GM23338 (cell line): ENCODE measurements at regions not wholly inside any gene's neighbourhood (a gene's known extent, or its start where the extent isn't known, plus 50 kb on each side); places are given as distances from the start of the nearest gene placed in this dataset.

Source experiments
- ATAC-seq: fragments of 200-7000 bp; cut with Tn5 transposase; 3 replicates; pipeline ENCODE4 v1.9.1; 2020
- DNase-seq: peaks from one replicate; pipeline ENCODE4 v3.0.0-alpha.2; 2015; ENCODE audit warnings: low spot score
- H2AFZ ChIP-seq: fragments of 200-600 bp; sonication (generic); 2 replicates; pipeline ENCODE4 v1.8.0; 2016; ENCODE audit warnings: antibody characterized with exemption, mild to moderate bottlenecking, moderate library complexity
- H3F3A ChIP-seq: fragments of 200-600 bp; sonication (generic); replicated peaks from 2 replicates; pipeline ENCODE4 v1.8.0; 2017; ENCODE audit warnings: antibody characterized with exemption, mixed run types, low read depth
- H3K27ac ChIP-seq: fragments of 200-600 bp; sonication (generic); 2 replicates; pipeline ENCODE4 v1.6.1; 2016; ENCODE audit warnings: low read depth
- H3K27me3 ChIP-seq: fragments of 200-600 bp; sonication (generic); 2 replicates; pipeline ENCODE4 v1.8.0; 2016; ENCODE audit warnings: mild to moderate bottlenecking, mixed run types, moderate library complexity; ENCODE audit not compliant: insufficient read depth
- H3K36me3 ChIP-seq: fragments of 200-600 bp; sonication (generic); 2 replicates; pipeline ENCODE4 v1.8.0; 2016; ENCODE audit warnings: mild to moderate bottlenecking; ENCODE audit not compliant: insufficient read depth
- H3K4me1 ChIP-seq: fragments of 200-600 bp; sonication (generic); 2 replicates; pipeline ENCODE4 v1.8.0; 2016; ENCODE audit warnings: mild to moderate bottlenecking, moderate library complexity; ENCODE audit not compliant: insufficient read depth
- H3K4me2 ChIP-seq: fragments of 200-600 bp; sonication (generic); 2 replicates; pipeline ENCODE4 v1.7.1; 2017; ENCODE audit warnings: mixed run types
- H3K4me3 ChIP-seq: fragments of 200-600 bp; sonication (generic); 2 replicates; pipeline ENCODE4 v1.6.1; 2016; ENCODE audit warnings: mixed run types
- H3K79me2 ChIP-seq: fragments of 200-600 bp; sonication (generic); replicated peaks from 2 replicates; pipeline ENCODE4 v1.8.0; 2017; ENCODE audit warnings: mild to moderate bottlenecking; ENCODE audit not compliant: insufficient read depth
- H3K9me2 ChIP-seq: fragments of 200-600 bp; sonication (generic); 2 replicates; pipeline ENCODE4 v1.8.0; 2017; ENCODE audit not compliant: insufficient read depth
- H4K20me1 ChIP-seq: fragments of 200-600 bp; sonication (generic); replicated peaks from 2 replicates; pipeline ENCODE4 v1.8.0; 2017; ENCODE audit warnings: mild to moderate bottlenecking; ENCODE audit not compliant: insufficient read depth
- H3K27ac Mint-ChIP-seq: 2 replicates; pipeline ENCODE4 v1.8.0; 2020; ENCODE audit warnings: inconsistent platforms, mild to moderate bottlenecking, moderate library complexity, mixed read lengths
- H3K27me3 Mint-ChIP-seq: 3 replicates; pipeline ENCODE4 v1.8.0; 2022; ENCODE audit warnings: low read depth, mild to moderate bottlenecking, moderate library complexity, mixed read lengths, inconsistent platforms; ENCODE audit not compliant: insufficient read depth, poor library complexity
- H3K36me3 Mint-ChIP-seq: 3 replicates; pipeline ENCODE4 v1.8.0; 2021; ENCODE audit warnings: low read depth, mild to moderate bottlenecking, inconsistent platforms, moderate library complexity, mixed read lengths
- H3K4me1 Mint-ChIP-seq: 3 replicates; pipeline ENCODE4 v1.8.0; 2020; ENCODE audit warnings: mild to moderate bottlenecking, inconsistent platforms, mixed read lengths
- H3K4me3 Mint-ChIP-seq: 3 replicates; pipeline ENCODE4 v1.8.0; 2021; ENCODE audit warnings: moderate library complexity, mild to moderate bottlenecking, inconsistent platforms, mixed read lengths
- H3K9me3 Mint-ChIP-seq: 3 replicates; pipeline ENCODE4 v1.8.0; 2020; ENCODE audit warnings: moderate library complexity, mild to moderate bottlenecking, inconsistent platforms, mixed read lengths
- CREB1 ChIP-seq: fragments of 250-450 bp; sonication (Bioruptor Pico); IDR thresholded peaks from 2 replicates; pipeline ENCODE4 v1.5.0; 2020; ENCODE audit warnings: low read depth, mild to moderate bottlenecking, moderate library complexity
- EZH2phosphoT487 ChIP-seq: fragments of 200-600 bp; sonication (generic); IDR thresholded peaks from one replicate; pipeline ENCODE4 v1.8.1; 2018; ENCODE audit warnings: antibody characterized with exemption; ENCODE audit not compliant: unreplicated experiment
- NANOG ChIP-seq: IDR thresholded peaks from 2 replicates; pipeline ENCODE4 v1.6.1; 2016; ENCODE audit warnings: antibody characterized with exemption, borderline replicate concordance
- POLR2AphosphoS5 ChIP-seq: IDR thresholded peaks from 2 replicates; pipeline ENCODE4 v1.6.1; 2016; ENCODE audit warnings: antibody characterized with exemption, low read depth
- STAT1 ChIP-seq: IDR thresholded peaks from one replicate; pipeline ENCODE4 v1.6.1; 2016; ENCODE audit warnings: antibody characterized with exemption; ENCODE audit not compliant: unreplicated experiment
- ZNF114 ChIP-seq: fragments of 250-450 bp; sonication (Bioruptor Pico); IDR thresholded peaks from 2 replicates; pipeline ENCODE4 v1.5.0; 2020; ENCODE audit warnings: mild to moderate bottlenecking, moderate library complexity
- TF ChIP-seq, protein P1 (sequence below): IDR thresholded peaks from one replicate; pipeline ENCODE4 v1.6.1; 2018; ENCODE audit warnings: antibody characterized with exemption; ENCODE audit not compliant: unreplicated experiment
- TF ChIP-seq, protein P2 (sequence below), 2 experiments: fragments of 200-600 bp in 1 of 2; sonication (generic) in 1 of 2; conservative IDR thresholded peaks; 2 replicates each; pipeline versions ENCODE4 v1.5.1 to v1.6.1; 2016 to 2017; ENCODE audit warnings: antibody characterized with exemption in 2 of 2, low read depth in 2 of 2, mild to moderate bottlenecking in 2 of 2, moderate library complexity in 1 of 2

DNA sequence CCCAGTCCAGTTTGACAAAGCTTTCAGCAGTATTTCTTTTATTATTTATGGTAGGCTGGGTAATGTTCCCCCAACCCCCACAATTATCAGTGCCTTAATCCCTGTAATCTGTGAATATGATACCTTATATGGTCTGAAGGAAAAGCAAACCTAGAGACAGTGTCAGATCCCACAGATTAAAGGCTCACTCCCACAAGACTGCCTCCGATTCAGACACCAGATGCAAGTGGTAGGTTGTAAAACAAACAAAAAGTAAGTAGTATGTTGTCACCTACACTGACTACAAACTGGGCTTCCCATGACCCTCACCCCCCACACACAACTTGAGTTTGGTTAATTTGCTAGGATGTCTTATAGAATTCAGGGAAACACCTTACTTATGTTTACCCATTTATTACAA is 201.2 kb downstream of the NSG2 start:
- H3K79me2 ChIP-seq, result no peaks in the 10 kb centered on the region
- no peaks in the 10 kb centered on the region for H3K27me3 Mint-ChIP-seq
- no peaks in the 10 kb centered on the region for H3K36me3 ChIP-seq
- H2AFZ ChIP-seq, result 0 out of 2 replicates have a peak overlapping the region, but pooled peaks have one; percentile 32
- H3K9me2 ChIP-seq, result no peaks in the 10 kb centered on the region
- no peak overlapping the region for H3K4me2 ChIP-seq
- H3K27ac ChIP-seq, result no peak overlapping the region
- H3K4me1 ChIP-seq, result no peaks in the 10 kb centered on the region
- no peak for DNase-seq
- TF ChIP-seq EZH2phosphoT487 (no peak), NANOG (no peak), CREB1 (CRISPR knock-in tag) (no peak), STAT1 (no peak)
- TF ChIP-seq, protein P1, sequence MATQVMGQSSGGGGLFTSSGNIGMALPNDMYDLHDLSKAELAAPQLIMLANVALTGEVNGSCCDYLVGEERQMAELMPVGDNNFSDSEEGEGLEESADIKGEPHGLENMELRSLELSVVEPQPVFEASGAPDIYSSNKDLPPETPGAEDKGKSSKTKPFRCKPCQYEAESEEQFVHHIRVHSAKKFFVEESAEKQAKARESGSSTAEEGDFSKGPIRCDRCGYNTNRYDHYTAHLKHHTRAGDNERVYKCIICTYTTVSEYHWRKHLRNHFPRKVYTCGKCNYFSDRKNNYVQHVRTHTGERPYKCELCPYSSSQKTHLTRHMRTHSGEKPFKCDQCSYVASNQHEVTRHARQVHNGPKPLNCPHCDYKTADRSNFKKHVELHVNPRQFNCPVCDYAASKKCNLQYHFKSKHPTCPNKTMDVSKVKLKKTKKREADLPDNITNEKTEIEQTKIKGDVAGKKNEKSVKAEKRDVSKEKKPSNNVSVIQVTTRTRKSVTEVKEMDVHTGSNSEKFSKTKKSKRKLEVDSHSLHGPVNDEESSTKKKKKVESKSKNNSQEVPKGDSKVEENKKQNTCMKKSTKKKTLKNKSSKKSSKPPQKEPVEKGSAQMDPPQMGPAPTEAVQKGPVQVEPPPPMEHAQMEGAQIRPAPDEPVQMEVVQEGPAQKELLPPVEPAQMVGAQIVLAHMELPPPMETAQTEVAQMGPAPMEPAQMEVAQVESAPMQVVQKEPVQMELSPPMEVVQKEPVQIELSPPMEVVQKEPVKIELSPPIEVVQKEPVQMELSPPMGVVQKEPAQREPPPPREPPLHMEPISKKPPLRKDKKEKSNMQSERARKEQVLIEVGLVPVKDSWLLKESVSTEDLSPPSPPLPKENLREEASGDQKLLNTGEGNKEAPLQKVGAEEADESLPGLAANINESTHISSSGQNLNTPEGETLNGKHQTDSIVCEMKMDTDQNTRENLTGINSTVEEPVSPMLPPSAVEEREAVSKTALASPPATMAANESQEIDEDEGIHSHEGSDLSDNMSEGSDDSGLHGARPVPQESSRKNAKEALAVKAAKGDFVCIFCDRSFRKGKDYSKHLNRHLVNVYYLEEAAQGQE, result no peak
- TF ChIP-seq, protein P2, sequence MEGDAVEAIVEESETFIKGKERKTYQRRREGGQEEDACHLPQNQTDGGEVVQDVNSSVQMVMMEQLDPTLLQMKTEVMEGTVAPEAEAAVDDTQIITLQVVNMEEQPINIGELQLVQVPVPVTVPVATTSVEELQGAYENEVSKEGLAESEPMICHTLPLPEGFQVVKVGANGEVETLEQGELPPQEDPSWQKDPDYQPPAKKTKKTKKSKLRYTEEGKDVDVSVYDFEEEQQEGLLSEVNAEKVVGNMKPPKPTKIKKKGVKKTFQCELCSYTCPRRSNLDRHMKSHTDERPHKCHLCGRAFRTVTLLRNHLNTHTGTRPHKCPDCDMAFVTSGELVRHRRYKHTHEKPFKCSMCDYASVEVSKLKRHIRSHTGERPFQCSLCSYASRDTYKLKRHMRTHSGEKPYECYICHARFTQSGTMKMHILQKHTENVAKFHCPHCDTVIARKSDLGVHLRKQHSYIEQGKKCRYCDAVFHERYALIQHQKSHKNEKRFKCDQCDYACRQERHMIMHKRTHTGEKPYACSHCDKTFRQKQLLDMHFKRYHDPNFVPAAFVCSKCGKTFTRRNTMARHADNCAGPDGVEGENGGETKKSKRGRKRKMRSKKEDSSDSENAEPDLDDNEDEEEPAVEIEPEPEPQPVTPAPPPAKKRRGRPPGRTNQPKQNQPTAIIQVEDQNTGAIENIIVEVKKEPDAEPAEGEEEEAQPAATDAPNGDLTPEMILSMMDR (conservative IDR thresholded peaks at IDR 0.05; ENCODE audit: low read depth in 2 of 2), result no peak
- no peak for ATAC-seq
- no peak overlapping the region for H3K27ac Mint-ChIP-seq
- H3F3A ChIP-seq, result no peaks in the 10 kb centered on the region
- no peaks in the 10 kb centered on the region for H3K36me3 Mint-ChIP-seq
- no peak overlapping the region for H3K4me3 Mint-ChIP-seq
- H3K4me3 ChIP-seq, result no peak overlapping the region
- H3K4me1 Mint-ChIP-seq, result no peaks in the 10 kb centered on the region
- no peaks in the 10 kb centered on the region for H3K27me3 ChIP-seq
- H3K9me3 Mint-ChIP-seq, result no peaks in the 10 kb centered on the region; the same call in 2 of the 3 replicates
- H4K20me1 ChIP-seq, result no peaks in the 10 kb centered on the region

DNA sequence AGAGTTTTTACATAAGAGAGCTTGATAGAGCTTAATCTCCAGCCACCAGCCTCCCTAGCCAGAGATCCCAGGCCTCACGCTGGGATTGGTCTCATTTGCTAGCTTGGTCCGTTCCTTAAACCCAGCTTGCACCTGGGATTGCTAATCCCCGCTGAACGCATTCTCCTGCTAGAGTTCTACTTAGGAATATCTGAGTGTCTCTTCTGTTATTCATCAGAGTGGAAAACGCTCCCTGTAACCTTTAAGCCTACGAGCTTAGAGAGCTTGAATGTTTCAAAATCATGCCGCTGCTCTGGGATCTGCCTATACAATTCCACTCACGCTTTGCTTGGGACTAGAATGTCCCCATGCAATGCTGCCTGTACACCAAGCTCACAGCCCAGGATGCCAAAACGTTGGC is 201.8 kb downstream of the NSG2 start:
- Histone ChIP-seq H3K4me3 (no peak overlapping the region), H3K27me3 (no peaks in the 10 kb centered on the region), H3F3A (no peaks in the 10 kb centered on the region), H3K4me2 (no peak overlapping the region), H3K4me1 (no peaks in the 10 kb centered on the region), H4K20me1 (no peaks in the 10 kb centered on the region), H3K36me3 (no peaks in the 10 kb centered on the region), H2AFZ (peak overlapping the region; percentile 32; the same call in 1 of the 2 replicates), H3K79me2 (no peaks in the 10 kb centered on the region), H3K27ac (no peak overlapping the region), H3K9me2 (no peaks in the 10 kb centered on the region)
- H3K9me3 Mint-ChIP-seq, result no peaks in the 10 kb centered on the region; the same call in 2 of the 3 replicates
- no peak for ATAC-seq
- no peak for DNase-seq
- no peaks in the 10 kb centered on the region for H3K27me3 Mint-ChIP-seq
- no peaks in the 10 kb centered on the region for H3K36me3 Mint-ChIP-seq
- no peak overlapping the region for H3K4me3 Mint-ChIP-seq
- H3K27ac Mint-ChIP-seq, result no peak overlapping the region
- no peaks in the 10 kb centered on the region for H3K4me1 Mint-ChIP-seq
- no peak for TF ChIP-seq POLR2AphosphoS5
- no peak for TF ChIP-seq EZH2phosphoT487
- TF ChIP-seq, protein P1, result no peak
- no peak for TF ChIP-seq ZNF114 (CRISPR knock-in tag)
